Right lung (tissue), 2 donors: ENCODE measurements at regions not wholly inside any gene's neighbourhood (a gene's known extent, or its start where the extent isn't known, plus 50 kb on each side); places are given as distances from the start of the nearest gene placed in this dataset.

Source experiments
- DNase-seq, 2 donors: peaks; one replicate each; pipeline ENCODE4 v3.0.0-alpha.2; 2013

DNA sequence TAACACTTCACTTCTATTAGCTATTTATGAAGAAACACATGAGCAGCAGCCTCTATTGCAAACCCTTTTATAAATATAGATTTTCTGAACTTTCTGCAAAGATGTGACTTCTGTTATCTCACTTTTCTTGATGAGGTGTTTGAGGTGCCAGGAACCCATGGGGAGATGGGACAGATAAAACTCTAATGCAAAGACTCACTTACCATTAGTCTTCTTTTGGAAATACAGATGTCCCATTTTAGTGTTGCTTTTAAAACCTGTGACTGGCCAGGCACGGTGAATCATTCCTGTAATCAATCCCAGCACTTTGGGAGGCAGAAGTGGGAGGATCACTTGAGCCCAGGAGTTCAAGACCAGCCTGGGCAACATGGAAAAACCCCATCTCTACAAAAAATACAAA lies 171.3 kb upstream of the GAS1 start:
- no peak for DNase-seq

DNA sequence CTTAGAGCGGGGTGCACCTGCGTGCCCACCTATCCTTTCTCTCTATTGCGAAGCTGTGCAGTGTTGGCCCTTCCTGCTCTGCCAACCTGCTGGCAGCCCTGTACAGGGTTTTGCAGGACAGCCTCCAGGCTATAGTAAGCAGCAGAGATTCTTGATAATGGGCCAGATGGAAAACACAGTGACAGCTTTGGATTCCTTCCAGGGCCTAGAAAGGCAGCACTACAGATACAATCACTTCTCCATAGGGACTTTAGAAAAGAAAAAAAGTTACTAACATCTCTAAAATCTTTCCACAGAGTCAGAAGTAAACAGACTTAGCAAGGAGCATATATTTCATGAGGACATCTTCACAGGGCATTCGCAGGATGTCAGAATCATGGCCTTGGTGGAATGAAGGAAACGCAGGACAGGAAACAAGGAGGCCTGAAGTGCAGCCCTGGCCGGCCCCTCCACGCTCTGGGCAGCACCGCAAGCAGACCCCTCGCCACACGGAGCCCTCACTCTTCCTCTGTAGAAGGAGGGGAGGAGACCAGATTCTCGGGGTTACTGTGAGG lies 172.1 kb upstream of the GAS1 start:
- peak; percentile 80 to 83 for DNase-seq

DNA sequence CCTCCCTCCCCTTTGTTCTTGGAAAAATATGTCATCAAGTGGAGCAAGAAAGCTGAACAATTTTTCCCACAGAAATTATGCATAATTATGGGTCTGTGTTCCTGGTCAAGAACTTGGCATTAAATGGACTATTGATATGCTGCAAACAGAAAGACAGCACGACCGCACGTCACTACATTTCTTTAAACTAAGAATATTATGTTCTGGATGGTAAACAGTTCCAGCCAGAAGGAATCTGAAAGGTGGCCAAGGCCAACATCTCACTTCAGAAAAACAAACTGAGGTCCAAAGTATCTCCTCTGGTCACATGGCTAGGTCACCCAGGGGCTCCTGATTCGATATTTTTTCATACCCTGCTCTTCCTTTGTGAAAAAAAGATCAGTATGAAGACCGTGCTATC lies 173.3 kb upstream of the GAS1 start:
- DNase-seq, result no peak

DNA sequence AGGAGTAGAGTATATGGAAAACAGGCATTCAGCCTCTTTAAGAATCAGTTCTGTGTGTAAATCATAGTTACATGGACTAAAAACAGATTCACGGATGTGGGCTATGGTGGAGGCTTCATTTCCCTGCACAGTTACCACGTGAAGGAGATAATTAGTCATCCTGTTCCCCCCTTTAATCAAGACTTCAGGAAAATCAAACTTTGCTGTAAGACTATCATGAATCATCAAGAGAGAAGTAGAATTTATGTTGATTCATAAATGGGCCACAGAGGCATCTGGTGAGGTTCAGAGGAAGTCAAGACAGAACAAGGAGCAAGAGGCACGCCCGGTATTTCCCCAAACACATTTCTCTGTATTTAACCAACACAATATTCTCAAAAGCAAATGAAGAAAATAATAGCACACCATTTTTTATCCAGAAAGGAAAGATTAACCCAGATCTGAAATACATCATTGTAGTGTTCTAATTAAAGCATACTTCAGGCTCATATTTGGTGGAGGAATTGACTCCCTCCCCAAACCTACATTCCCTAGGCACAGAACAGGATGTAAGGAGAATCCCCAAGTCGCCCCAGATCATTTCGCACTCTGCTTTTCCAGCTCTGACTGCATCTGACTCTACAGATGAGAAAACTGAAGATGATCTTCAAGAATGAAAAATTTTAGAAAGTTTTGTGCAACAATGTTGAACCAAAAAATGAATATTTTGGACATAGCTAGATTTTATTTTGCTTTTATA lies 175.8 kb upstream of the GAS1 start:
- no peak for DNase-seq

DNA sequence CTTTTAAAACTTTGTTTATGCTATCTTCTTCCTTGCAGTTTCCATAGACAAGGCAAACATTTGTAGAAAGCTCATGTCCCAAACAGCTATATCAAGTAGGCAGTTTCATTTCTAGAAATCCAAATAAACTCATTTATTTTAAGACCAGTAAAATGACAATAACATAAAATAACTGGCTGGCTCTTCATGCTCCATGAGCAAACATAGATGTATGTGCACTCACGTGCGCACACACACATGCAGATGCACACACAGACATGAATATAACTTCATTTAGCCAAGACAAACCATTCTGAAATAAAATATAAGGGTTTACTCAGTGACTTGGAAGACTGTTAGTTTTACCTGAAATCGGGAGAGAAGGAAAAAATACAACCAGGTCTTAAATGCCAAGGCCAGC lies 176.5 kb upstream of the GAS1 start:
- no peak for DNase-seq

- DNase-seq, result no peak
Measured at GRCh38 chr9:87125819-87126218, 178.5 kb upstream of the GAS1 start.

DNA sequence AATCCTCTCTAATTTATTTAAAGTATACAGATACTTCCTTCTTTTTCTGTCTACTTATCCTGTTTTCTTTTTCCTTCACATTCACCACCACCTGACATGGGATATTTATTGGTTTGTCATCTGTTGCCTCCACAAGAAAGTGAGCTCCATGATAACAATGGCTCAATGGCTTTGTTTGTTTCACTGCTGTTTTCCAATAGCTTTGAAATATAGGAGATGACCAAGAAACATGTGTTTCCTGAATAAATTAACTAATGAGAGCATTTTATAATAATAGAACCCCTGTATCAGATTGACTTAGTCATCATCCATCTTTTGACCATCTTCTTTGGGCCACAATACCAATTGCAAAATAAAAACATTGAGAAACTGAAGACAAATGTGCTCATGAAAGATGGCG lies 180.2 kb upstream of the GAS1 start:
- DNase-seq, result no peak

GRCh38 chr9:87127978-87128614 lies 180.8 kb upstream of the GAS1 start:
- DNase-seq, result no peak

DNA sequence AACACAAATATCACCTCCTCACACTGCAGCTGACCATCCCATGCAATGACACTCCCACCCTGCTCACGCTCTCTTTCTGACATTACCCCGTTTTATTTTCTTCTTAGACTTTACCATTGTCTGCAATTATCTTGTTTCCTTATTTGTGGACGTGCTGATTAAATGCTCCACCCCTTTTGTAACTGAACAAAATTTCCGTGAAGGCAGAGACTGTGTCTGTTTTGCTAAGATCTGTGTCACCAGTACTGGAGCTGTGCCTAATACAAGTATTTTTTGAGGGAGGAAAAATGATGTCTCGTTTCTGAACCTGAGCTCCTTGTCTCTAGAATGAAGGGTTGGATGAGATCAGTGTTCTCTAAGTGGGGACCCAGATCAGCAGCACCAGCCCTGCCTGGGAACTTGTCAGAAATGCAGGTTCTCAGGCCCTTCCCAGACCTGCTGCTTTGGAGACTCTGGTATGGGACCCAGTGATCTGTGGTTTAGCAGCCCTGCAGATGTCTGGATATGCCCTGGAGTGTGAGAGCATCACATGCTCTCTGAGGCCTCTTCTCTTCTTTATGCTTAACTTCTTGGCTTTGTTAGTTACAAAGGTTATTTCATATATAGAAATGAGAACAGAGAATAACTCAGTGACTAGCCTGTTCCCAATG lies 181.7 kb upstream of the GAS1 start:
- DNase-seq, result no peak

GRCh38 chr9:87135074-87135473 lies 187.8 kb upstream of the GAS1 start:
- no peak for DNase-seq

DNA sequence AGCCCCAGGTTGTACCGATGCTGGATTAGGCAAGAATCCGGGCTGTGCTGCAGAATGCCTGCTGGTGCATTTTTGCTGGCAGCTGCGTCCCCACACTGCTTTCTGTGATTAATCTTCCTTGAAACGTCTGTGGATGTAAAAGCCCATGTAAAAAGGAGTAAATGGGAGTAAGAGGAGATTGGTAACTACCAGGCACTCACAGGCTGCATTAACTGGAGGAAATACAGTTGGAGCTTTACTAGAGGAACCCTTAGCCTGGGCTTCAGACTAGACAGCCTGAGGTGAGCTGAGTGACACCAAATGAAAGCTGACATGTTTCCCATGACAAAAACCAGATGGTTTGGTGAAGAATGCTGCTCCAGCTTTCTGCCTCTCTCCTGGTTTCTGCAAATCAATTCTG lies 190.4 kb upstream of the GAS1 start:
- no peak for DNase-seq

GRCh38 chr9:87138128-87139040 lies 191.1 kb upstream of the GAS1 start:
- DNase-seq, result no peak

GRCh38 chr9:87139099-87139730 lies 191.9 kb upstream of the GAS1 start:
- no peak for DNase-seq

GRCh38 chr9:87140142-87140541 lies 192.8 kb upstream of the GAS1 start:
- DNase-seq, result no peak

DNA sequence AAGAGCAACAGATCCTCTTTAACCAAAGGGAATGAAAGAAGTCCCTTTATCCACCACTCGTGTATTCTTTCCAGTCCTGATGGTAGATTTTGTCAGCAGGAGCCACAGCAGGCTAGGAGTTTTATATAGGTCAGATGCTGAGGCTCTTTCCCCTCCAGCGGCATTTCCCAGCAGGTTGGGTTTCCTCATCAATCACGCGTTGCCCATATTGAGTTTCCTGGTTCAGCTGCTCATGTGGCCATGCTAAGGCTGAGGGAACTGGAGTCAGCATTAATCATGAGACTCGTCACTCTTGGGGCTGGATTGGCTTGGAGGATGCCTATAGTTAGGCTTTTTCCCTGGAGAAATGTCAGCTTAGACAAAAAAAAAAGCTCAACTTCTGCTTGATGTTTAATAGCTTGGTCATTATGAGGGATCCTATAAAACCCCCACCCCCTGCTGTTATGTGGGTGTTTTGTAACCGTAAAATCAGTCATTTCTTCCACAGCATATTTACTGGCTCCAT lies 193.4 kb upstream of the GAS1 start:
- DNase-seq, result no peak

GRCh38 chr9:87141124-87141523 lies 193.8 kb upstream of the GAS1 start:
- DNase-seq, result no peak

- DNase-seq, result peak in 1 of 2 donors; percentile 10
Measured at GRCh38 chr9:87146933-87147332, 199.6 kb upstream of the GAS1 start.

DNA sequence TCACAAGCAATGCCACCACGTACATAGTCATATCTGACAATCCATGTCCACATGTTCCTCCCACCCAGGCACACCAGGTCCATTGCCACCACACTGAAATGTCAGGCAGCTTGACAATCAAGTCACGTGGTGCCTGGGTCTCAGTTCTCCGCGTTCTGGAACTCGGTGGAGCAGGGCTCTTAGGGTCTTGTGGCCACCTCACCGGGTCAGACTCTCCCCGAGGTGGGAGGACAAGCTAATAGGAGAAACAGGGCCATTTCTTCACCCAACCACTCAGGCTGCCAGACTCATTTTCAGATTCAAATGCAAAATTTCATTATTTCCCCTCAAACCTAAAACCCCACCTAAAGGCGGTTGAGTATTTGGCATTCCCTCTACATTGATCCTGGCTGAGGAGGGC lies 200.5 kb upstream of the GAS1 start:
- DNase-seq, result peak in 1 of 2 donors; percentile 11

DNA sequence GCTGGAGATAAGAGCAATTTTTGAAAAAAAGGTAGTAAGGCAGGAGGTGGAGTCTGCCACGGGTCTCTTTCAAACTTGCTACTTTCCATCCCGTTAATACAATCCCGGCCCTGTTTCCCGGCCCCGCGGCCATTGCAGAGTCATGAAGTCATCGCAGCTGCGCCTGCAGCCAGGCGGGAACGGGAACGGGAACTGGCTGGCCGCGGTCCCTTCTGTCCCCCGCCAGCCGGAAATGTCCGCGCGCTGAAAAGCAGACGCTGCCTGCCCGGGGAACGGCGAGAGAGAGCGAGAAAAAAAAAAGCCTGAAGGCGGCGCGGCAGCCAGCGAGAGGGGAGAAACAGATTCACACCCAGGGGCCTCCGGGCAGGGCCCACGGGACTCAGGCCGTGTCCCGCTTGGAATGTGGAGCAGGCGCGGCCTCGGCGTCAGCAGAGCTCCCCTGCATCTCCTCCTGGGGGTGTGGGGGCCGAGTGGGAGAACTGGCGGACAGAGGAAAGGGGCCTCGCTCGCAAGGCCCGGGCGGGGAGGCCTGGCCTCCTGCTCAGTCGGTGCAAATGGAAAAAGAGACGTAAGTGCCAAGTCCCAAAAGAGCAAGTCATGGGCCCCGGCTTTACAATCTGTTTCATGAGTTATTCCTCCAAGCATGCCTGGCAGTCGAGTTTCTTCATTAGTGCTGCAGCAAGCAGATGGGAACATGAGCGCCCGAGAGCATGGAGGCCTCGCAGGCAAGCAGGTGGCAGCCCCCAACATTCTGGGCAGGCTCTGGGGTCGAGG lies 201.2 kb upstream of the GAS1 start:
- DNase-seq, result peak; percentile 85

GRCh38 chr9:87149799-87150198 lies 202.5 kb upstream of the GAS1 start:
- no peak for DNase-seq
